MCF 10A (cell line): ENCODE measurements at regions not wholly inside any gene's neighbourhood (a gene's known extent, or its start where the extent isn't known, plus 50 kb on each side); places are given as distances from the start of the nearest gene placed in this dataset.

Experiments used
- BruUV-seq: library from RNA; stranded (reverse); fragments of 400-500 nt; replicated peaks from 2 replicates; lab custom pipeline; 2021; lab: Mats Ljungman, UMichigan
- CTCF ChIA-PET: fragments of 300-600 bp; sonication (Branson Sonifier 250); formaldehyde crosslinking; extraction: SDS; loops from one replicate; lab custom pipeline; 2021; ENCODE audit warnings: antibody characterized with exemption, inconsistent platforms; lab: Yijun Ruan, JAX
- POLR2A ChIA-PET: fragments of 300-600, 350-650 bp; sonication (Branson Sonifier 250); formaldehyde crosslinking; extraction: SDS; loops from one replicate; lab custom pipeline; 2020; ENCODE audit warnings: antibody characterized with exemption, inconsistent platforms; lab: Yijun Ruan, JAX
- DNase-seq: peaks from one replicate; pipeline ENCODE4 v3.0.0-alpha.2; 2018; ENCODE audit not compliant: unreplicated experiment
- H3K27ac Mint-ChIP-seq: one replicate; pipeline ENCODE4 v1.8.0; 2022; ENCODE audit warnings: mild to moderate bottlenecking, low read depth, mixed read lengths; ENCODE audit not compliant: unreplicated experiment
- H3K27me3 Mint-ChIP-seq: one replicate; pipeline ENCODE4 v1.8.0; 2022; ENCODE audit warnings: mixed read lengths; ENCODE audit not compliant: insufficient read depth, unreplicated experiment
- H3K36me3 Mint-ChIP-seq: one replicate; pipeline ENCODE4 v1.8.0; 2022; ENCODE audit warnings: mild to moderate bottlenecking, moderate library complexity, mixed read lengths; ENCODE audit not compliant: insufficient read depth, unreplicated experiment
- H3K4me1 Mint-ChIP-seq: one replicate; pipeline ENCODE4 v1.8.0; 2022; ENCODE audit warnings: mixed read lengths; ENCODE audit not compliant: insufficient read depth, unreplicated experiment
- H3K4me3 Mint-ChIP-seq: one replicate; pipeline ENCODE4 v1.8.0; 2022; ENCODE audit warnings: mild to moderate bottlenecking, moderate library complexity, mixed read lengths; ENCODE audit not compliant: unreplicated experiment
- H3K9me3 Mint-ChIP-seq: one replicate; pipeline ENCODE4 v1.8.0; 2022; ENCODE audit warnings: mixed read lengths; ENCODE audit not compliant: unreplicated experiment
- intact Hi-C: fragments of 100-400 bp; cut with micrococcal nuclease; formaldehyde crosslinking; loops from 2 replicates; pipeline ENCODE4 v1.14.1; 2022
- TF ChIP-seq, protein P1 (sequence below): fragments of 200-600 bp; IDR thresholded peaks from one replicate; pipeline ENCODE4 v1.8.0; 2022; ENCODE audit warnings: antibody characterized with exemption, mild to moderate bottlenecking; ENCODE audit not compliant: unreplicated experiment

DNA sequence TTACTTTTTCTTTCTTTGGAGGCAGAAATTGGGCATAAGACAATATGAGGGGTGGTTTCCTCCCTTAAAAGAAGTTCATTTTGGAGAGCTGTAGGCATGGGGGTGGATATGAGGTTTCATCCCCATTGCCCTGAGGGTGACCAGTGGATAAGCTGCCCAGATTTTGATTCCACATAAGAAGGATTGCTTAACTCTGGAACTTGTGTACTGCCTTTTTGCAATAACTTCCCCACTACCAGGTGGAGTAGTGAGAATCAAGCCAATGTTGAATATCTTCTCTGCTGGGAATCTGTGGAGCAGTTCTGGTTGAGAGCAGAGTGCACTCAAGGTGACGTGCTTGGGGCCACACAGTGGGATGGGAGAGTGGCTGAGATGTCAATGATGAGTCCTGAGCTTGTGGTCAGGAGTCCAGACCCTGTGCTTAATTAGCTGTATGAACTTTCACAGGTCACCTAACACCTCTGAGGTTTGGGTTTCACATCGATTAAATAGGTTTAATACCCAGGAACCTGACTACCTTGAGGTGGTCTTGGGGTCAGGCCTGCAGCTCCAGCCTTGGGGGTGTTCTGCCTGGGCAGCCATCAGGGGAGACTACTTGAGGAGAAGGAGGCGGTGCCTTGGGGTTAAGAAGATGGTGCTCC lies 152.9 kb downstream of the FCRL5 start:
- TF ChIP-seq, protein P1, sequence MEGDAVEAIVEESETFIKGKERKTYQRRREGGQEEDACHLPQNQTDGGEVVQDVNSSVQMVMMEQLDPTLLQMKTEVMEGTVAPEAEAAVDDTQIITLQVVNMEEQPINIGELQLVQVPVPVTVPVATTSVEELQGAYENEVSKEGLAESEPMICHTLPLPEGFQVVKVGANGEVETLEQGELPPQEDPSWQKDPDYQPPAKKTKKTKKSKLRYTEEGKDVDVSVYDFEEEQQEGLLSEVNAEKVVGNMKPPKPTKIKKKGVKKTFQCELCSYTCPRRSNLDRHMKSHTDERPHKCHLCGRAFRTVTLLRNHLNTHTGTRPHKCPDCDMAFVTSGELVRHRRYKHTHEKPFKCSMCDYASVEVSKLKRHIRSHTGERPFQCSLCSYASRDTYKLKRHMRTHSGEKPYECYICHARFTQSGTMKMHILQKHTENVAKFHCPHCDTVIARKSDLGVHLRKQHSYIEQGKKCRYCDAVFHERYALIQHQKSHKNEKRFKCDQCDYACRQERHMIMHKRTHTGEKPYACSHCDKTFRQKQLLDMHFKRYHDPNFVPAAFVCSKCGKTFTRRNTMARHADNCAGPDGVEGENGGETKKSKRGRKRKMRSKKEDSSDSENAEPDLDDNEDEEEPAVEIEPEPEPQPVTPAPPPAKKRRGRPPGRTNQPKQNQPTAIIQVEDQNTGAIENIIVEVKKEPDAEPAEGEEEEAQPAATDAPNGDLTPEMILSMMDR = no peak
- peaks cover 29% of the 10 kb centered on the region for H3K4me1 Mint-ChIP-seq
- H3K27ac Mint-ChIP-seq = peak overlapping the region; percentile 78
- H3K9me3 Mint-ChIP-seq = no peaks in the 10 kb centered on the region
- no peak overlapping the region for H3K4me3 Mint-ChIP-seq
- H3K36me3 Mint-ChIP-seq = no peaks in the 10 kb centered on the region
- BruUV-seq = no TSS peak
- intact Hi-C loops = no loop called here
- no peaks in the 10 kb centered on the region for H3K27me3 Mint-ChIP-seq
- POLR2A ChIA-PET = no interaction called here
- DNase-seq = peak; percentile 47
- CTCF ChIA-PET = interaction anchor here (1.0 to 1.2 kb wide), 3 partner anchors 20 to 159 kb away, joined by 3 to 4 read pairs (median 3); no protein-coding TSS in a partner anchor

- intact Hi-C loops = no loop called here
- Mint-ChIP-seq H3K4me1 (peaks cover 19% of the 10 kb centered on the region), H3K27ac (peak overlapping the region; percentile 36), H3K27me3 (no peaks in the 10 kb centered on the region), H3K36me3 (no peaks in the 10 kb centered on the region), H3K9me3 (peaks cover 7% of the 10 kb centered on the region), H3K4me3 (peak overlapping the region; percentile 13)
- POLR2A ChIA-PET = interaction anchor here (0.7 kb wide), 1 partner anchor 550 kb away, joined by 3 read pairs; no protein-coding TSS in a partner anchor
- peak; percentile 73 for DNase-seq
- BruUV-seq = no TSS peak
- CTCF ChIA-PET = interaction anchor here (0.7 to 2.3 kb wide), 5 partner anchors 15 to 105 kb away, joined by 3 to 14 read pairs (median 5); no protein-coding TSS in a partner anchor
- TF ChIP-seq, protein P1 = no peak
Observed at GRCh38 chr1:157390651-157391050, 161.7 kb downstream of the FCRL5 start.

DNA sequence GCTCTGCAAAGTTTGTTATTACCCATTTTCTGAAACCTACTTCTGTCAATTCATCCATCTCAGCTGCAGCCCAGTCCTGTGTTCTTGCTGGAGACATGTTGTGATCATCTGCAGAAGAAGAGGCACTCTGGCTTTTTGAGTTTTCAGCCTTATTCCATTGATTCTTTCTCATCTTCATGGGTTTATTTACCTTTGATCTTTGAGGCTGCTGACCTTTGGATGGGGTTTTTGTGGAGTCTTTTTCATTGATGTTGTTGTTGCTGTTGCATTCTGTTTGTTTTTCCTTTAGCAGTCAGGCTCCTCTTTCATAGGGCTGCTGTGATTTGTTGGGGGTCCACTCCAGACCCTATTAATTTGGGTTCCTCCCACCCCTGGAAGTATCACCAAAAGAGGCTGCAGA lies 164.3 kb downstream of the FCRL5 start:
- no peak for DNase-seq
- TF ChIP-seq, protein P1 = no peak
- intact Hi-C loops = no loop called here
- CTCF ChIA-PET = interaction anchor here (0.8 to 1.1 kb wide), 6 partner anchors 12 to 102 kb away, joined by 3 to 5 read pairs (median 4); no protein-coding TSS in a partner anchor
- POLR2A ChIA-PET = no interaction called here
- H3K27me3 Mint-ChIP-seq = no peaks in the 10 kb centered on the region
- H3K4me3 Mint-ChIP-seq = no peak overlapping the region
- H3K9me3 Mint-ChIP-seq = no peaks in the 10 kb centered on the region
- no peaks in the 10 kb centered on the region for H3K36me3 Mint-ChIP-seq
- BruUV-seq = no TSS peak
- peaks cover 19% of the 10 kb centered on the region for H3K4me1 Mint-ChIP-seq
- H3K27ac Mint-ChIP-seq = no peak overlapping the region

DNA sequence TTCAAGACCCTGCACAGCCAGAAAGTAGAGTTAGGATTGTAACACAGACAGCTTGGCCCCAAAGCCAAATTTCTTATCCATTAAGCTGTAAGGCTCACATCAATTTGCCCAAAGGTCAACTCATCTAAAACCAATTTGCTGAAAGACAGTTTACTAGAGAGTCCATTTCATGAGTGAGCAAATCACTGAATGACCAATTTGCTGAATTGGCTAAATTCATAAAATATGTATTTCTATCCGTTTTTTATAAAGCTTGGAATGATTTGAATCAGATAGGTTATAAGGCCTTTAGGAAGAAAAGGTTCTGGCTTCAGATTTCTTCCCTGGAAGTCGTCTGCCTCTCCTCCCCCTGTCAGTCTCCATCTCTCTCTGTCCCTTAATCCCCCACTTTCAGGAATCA lies 168.1 kb downstream of the FCRL5 start:
- Mint-ChIP-seq H3K9me3 (no peaks in the 10 kb centered on the region), H3K36me3 (no peaks in the 10 kb centered on the region), H3K27ac (no peak overlapping the region), H3K4me1 (no peaks in the 10 kb centered on the region), H3K4me3 (no peak overlapping the region), H3K27me3 (no peaks in the 10 kb centered on the region)
- TF ChIP-seq, protein P1 = no peak
- ChIA-PET POLR2A (interaction anchor here (1.4 kb wide), 1 partner anchor 17 kb away, joined by 3 read pairs; no protein-coding TSS in a partner anchor), CTCF (interaction anchor here (0.8 to 1.3 kb wide), 5 partner anchors 105 to 213 kb away, joined by 3 to 4 read pairs (median 3); no protein-coding TSS in a partner anchor)
- no TSS peak for BruUV-seq
- intact Hi-C loops = no loop called here
- DNase-seq = no peak
